C1 segment of cervical spinal cord (tissue), 14 donors: ENCODE measurements at regions not wholly inside any gene's neighbourhood (a gene's known extent, or its start where the extent isn't known, plus 50 kb on each side); places are given as distances from the start of the nearest gene placed in this dataset.

Source experiments
- DNase-seq, 14 donors: peaks; one replicate each; lab custom pipeline; 2025; lab: John Stamatoyannopoulos, UW

- DNase-seq: no peak
Measured at GRCh38 chr12:65546528-65546927, 268.0 kb downstream of the MSRB3 start.

DNA sequence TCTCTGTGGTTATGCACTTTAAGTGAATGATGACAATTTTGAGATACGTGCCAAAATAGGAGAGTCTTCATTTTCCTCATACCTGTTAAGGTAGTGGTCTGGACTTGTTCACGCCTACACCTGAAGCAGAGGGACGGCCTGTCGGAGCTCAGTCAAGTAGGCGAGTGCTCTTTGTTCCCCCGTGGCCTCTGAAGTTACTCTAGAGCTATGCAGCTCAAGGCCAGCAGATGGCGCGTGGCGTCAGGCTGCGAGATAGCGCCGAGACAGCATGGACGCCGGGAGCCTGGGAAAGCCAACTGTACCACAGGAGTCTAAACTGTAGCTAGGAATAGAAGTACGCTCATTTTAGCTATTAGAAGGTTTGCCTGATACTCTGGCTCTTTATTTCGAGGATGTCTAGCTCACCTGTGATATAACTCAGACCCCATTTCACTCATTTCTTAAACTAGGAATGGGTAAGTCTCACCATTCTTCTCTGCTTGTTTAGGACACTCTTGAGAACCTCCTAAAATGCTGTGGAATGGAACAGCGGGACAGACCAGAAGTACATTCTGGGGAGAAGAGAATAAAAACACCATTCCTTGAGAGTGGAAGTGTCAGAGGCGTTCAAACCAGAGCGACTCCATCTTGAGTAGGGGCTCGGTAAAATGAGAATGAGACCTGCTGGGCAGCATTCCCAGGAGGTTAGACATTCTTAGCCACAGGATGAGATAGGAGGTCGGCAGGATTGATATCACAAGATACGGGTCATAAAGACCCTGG lies 267.4 kb upstream of the HMGA2 start:
- peak in 10 of 14 donors; percentile 1 to 59 (median 17) for DNase-seq

DNA sequence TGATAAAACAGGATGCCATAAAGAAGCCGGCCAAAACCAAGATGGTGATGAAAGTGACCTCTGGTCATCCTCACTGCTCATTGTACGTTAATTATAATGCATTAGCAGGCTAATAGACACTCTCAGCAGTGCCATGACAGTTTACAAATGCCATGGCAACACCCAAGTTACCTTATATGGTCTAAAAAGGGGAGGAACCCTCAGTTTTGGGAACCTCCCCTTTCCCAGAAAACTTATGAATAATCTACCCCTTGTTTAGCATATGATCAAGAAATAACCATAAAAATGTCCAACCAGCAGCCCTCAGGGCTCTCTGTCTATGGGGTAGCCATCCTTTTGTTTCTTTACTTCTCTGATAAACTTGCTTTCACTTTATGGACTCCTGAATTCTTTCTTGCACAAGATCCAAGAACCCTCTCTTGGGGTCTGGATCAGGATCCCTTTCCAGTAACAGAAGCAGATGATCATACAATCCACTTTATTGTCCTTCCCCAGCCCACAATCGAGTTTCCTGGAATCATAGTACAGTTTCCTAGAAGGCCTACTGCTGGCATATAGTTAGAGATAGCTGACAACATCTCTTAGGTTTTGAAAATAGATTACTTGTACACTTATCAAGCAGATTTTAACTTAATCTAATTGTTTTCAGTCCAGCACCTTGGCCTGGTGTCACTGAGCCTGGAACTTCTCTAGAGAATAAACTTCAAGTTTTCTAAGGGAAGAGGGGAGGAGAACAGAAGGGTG lies 266.7 kb upstream of the HMGA2 start:
- DNase-seq: no peak

GRCh38 chr12:65560286-65560685 lies 264.0 kb upstream of the HMGA2 start:
- no peak for DNase-seq

DNA sequence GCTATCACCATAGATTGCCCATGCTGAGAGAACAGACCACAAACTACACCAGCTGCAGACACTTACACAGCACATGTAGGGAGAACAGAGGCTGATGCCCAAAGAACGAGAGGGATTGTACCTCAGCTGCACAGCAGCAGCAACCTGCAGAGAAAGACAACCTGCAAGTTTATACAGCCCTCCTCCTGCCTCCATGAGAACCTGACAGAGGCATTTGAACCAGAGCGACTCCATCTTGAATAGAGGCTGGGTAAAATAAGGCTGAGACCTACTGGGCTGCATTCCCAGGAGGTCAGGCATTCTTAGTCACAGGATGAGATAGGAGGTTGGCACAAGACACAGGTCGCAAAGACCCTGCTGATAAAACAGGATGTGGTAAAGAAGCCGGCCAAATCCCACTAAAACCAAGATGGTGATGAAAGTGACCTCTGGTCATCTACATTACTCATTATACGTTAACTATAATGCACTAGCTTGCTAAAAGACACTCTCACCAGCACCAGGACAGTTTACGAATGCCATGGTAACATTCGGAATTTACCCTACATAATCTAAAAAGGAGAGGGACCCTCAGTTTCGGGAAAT lies 262.4 kb upstream of the HMGA2 start:
- DNase-seq: no peak

GRCh38 chr12:65565601-65566560 lies 258.4 kb upstream of the HMGA2 start:
- DNase-seq: no peak

- DNase-seq: no peak
Measured at GRCh38 chr12:65566751-65567150, 257.5 kb upstream of the HMGA2 start.

DNA sequence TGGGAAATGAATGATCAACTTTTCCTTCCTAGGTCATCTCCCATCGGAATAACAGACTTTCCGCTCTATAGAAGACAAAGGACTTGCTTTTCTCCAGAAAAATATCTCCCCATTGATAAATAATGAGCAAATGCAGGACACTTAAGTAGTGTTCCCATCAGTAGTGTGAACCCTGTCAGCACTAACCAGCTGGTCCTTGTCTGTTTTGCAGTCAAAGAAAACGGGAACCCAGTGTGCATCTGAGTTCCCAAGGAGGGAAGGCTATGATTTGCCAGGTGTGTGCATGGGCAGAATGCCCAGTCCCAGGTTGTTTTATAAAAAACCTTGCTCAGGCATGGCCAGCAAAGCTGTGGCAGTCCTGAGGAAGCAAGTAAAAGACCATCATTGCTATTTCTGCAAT lies 256.5 kb upstream of the HMGA2 start:
- DNase-seq: no peak

DNA sequence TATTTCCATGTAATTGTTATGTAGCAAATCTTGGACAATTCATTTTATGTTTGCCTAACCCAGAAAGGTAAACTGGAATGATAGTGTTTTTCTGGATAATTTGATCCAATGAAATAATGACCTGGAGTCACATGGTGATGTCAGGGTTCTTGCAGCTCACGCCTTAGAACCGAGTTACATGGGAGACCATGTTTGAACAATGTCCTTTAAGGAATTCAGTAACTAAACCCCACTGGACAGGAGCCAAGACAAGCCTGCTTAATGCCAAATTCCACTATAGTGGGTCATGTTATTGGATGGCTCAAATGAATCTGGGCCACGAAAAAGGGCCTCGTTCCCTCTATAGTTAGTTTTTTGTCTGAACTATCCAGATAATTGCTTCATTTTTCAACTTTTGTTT lies 255.8 kb upstream of the HMGA2 start:
- no peak for DNase-seq

GRCh38 chr12:65570451-65571130 lies 253.7 kb upstream of the HMGA2 start:
- no peak for DNase-seq

DNA sequence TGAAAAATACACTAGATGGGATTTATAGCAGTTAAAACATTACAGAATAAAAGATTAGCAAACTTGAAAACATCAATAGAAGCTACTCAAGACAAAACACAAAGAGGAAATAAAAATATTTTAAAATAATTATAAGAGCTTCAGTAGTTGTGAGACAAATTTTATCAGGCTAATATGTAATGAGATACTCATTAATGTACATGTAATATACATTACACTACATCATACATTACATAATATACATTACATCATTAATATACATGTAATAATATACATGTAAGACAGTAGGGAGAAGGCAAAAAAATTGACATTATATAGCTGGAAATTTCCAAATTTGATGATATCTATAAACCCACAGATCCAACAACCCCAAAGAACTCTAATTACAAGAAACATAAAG lies 249.4 kb upstream of the HMGA2 start:
- DNase-seq: no peak

DNA sequence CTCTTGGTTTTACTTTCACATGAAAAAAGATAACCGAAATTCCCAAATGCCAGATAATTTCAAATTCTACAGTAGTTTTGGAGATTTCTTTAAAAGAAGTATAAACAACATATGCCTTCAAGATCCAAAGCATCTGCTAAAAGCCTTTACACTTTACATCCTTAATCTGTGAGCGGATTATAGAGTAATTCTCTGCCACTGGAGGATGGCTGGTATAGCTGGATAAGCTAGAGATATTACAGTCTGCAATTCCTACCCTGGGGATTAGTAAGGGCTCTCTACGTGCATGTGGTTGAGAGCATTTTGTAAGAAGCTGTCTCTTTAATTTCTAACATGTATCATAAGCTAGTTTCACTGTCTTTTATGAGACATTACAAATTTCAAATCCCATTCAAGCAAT lies 240.3 kb upstream of the HMGA2 start:
- DNase-seq: no peak

DNA sequence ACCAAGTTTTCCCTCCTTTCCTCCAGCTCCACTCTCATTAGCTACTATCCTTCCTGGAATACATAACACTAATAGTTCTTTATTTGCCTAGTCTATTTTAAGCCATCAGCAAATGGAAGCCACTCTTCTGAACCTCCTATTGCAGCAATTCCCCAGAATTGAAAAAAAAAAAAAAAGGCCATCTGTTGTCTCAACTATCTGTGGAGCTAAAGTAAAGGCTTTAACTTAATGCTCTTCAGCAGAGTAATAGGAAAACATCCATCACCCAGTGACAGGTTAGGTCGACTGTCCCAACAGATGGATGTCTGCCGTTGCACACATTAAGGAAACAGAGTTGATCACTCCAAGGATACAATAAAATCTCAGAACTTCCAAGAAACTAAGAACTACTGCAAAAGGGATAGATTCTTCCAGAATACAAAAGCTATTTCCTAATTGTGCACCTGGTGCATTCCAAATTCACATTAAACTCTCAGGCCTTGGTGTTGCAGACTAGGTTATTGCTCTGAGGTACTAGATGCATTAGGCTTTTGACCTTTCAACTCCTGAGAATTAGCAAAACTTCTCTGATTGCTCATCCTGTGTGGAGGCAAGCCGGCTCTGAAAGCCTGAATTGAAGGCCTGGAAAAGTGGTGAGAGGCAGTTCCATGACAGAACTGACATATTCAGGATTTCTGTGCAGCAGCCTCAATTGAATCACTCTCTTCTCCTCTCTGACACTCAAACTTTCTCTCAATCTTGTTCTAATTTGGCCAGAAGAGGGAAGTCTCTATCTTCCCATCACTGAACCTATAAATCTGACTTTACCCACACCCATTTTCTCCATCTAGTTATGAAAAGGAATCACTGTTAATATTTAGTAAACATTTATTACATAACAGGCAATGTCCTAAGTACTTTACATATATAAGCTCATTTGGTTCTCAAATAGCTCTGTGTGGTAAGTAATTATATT lies 238.4 kb upstream of the HMGA2 start:
- no peak for DNase-seq

DNA sequence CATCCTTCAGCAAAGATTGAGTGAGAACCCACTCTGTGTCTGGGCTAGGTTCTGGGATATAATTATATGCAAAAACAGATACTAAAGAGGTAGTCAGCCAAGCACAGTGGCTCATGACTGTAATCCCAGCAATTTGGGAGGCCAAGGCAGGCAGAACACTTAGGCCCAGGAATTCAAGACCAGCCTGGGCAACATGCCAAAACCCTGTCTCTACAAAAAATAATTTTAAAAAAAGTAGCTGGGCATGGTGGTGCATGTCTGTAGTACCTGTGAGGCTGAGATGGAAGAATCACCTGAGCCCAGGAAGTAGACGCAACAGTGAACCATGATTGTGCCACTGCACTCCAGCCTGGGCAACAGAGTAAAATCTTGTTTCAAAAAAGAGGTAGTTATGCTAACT lies 237.5 kb upstream of the HMGA2 start:
- DNase-seq: no peak

DNA sequence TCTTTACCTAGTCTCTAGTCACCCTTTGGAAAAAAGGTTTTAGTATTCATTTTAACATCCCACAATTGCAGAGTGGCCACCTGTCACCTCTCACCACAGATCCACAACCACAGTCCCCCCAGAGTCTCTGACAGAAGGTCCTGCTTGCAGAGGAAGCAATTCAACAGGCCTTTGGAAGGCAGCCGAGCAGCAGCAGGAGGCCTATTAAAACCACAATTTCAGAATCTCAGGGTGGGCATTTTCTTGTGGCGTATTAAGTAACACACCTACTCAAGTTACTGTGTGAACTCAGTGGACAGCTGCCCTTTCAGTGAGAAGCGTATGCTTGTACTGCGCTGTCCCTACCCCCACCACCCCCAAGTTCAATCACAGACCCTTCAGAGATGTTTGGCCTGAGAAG lies 234.0 kb upstream of the HMGA2 start:
- no peak for DNase-seq

- no peak for DNase-seq
Measured at GRCh38 chr12:65592416-65592815, 231.9 kb upstream of the HMGA2 start.

DNA sequence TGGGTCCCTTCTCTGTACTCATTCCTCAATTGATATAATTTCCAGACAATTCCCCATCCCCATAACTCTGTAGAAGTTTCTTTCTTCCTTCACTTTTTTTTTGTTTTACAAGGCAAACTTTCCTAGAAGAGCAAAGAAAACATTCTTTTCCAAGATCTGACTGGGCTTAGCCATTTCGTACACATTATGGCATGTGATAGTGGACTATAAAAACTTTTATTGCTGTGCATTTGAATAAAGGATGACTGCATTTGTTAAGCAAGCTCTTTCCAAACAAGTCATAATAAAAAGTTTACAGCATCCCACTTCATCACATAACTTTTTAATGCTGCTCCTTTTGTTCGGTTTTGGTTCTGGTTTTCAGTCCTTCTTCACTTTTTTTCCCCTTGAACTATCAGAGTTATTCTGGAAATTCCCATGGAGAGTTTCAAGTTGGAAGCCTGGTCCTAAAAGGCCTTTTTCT lies 231.0 kb upstream of the HMGA2 start:
- no peak for DNase-seq

DNA sequence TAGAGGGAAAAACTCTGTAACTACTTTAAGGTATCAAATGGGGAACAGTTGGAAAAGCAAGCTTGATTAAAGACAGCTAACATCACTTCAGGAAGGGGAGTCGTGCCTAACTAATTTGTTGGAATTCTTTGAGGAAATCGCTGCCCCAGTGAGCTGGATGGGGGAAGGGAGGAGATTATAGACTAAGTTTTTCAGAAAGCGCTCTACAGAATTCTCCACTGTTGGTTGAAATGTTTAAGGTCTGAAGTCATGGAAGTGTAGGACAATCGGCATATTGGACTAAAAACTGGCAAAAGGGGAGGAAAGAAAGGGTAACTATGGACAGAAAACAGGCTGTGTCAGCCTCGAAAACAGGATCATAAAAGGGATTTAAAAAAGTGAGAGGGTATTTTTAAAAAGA lies 229.9 kb upstream of the HMGA2 start:
- no peak for DNase-seq

GRCh38 chr12:65595016-65595560 lies 229.2 kb upstream of the HMGA2 start:
- DNase-seq: no peak
